Mesenchymal stem cell (in vitro differentiated cells and primary cell): ENCODE measurements at regions not wholly inside any gene's neighbourhood (a gene's known extent, or its start where the extent isn't known, plus 50 kb on each side); places are given as distances from the start of the nearest gene placed in this dataset.

Source experiments
- DNase-seq: peaks from one replicate; pipeline ENCODE4 v3.0.0-alpha.2; 2013
- H2AFZ ChIP-seq: one replicate; pipeline ENCODE4 v1.6.1; 2013; ENCODE audit warnings: low read depth, mild to moderate bottlenecking, control low read depth, inconsistent platforms, low read length, moderate library complexity
- H2AK5ac ChIP-seq: 2 replicates; pipeline ENCODE4 v1.6.1; 2013; ENCODE audit warnings: low read length, moderate library complexity, mild to moderate bottlenecking, inconsistent platforms; ENCODE audit not compliant: severe bottlenecking
- H2BK120ac ChIP-seq: one replicate; pipeline ENCODE4 v1.6.1; 2013; ENCODE audit warnings: low read depth, mild to moderate bottlenecking, inconsistent platforms, low read length, moderate library complexity
- H2BK12ac ChIP-seq, 2 experiments: one replicate each; pipeline ENCODE4 v1.6.1; 2013; ENCODE audit warnings: inconsistent platforms in 2 of 2, low read length in 2 of 2, mild to moderate bottlenecking in 2 of 2, moderate library complexity in 2 of 2, control low read depth in 1 of 2
- H2BK15ac ChIP-seq: one replicate; pipeline ENCODE4 v1.6.1; 2013; ENCODE audit warnings: mild to moderate bottlenecking, low read depth, inconsistent platforms; ENCODE audit not compliant: poor library complexity, severe bottlenecking
- H2BK5ac ChIP-seq: 2 replicates; pipeline ENCODE4 v1.6.1; 2013; ENCODE audit warnings: low read depth, mild to moderate bottlenecking, low read length, control low read depth, inconsistent platforms; ENCODE audit not compliant: poor library complexity, severe bottlenecking
- H3K14ac ChIP-seq, 2 experiments: one replicate each; pipeline ENCODE4 v1.6.1; 2013; ENCODE audit warnings: inconsistent platforms in 2 of 2, low read length in 2 of 2, control low read depth in 1 of 2, mild to moderate bottlenecking in 1 of 2, moderate library complexity in 1 of 2
- H3K18ac ChIP-seq, 2 experiments: one replicate each; pipeline ENCODE4 v1.6.1; 2013; ENCODE audit warnings: inconsistent platforms in 2 of 2, low read length in 2 of 2, control low read depth in 1 of 2, low read depth in 1 of 2, mild to moderate bottlenecking in 1 of 2
- H3K23ac ChIP-seq, 2 experiments: one replicate each; pipeline ENCODE4 v1.6.1; 2013; ENCODE audit warnings: inconsistent platforms in 2 of 2, low read length in 2 of 2, mild to moderate bottlenecking in 2 of 2, moderate library complexity in 2 of 2, control low read depth in 1 of 2
- H3K27ac ChIP-seq: 2 replicates; pipeline ENCODE4 v1.5.1; 2013; ENCODE audit warnings: mild to moderate bottlenecking, moderate library complexity, low read length, control low read depth, inconsistent platforms; ENCODE audit not compliant: poor library complexity, severe bottlenecking
- H3K27me3 ChIP-seq, 2 experiments: 2 replicates each; pipeline versions ENCODE4 v1.6.1 to v1.7.0; 2013; ENCODE audit warnings: low read length in 2 of 2, mild to moderate bottlenecking in 2 of 2, moderate library complexity in 2 of 2, control low read depth in 1 of 2, inconsistent platforms in 1 of 2; ENCODE audit not compliant: control insufficient read depth in 1 of 2, insufficient read depth in 1 of 2
- H3K36me3 ChIP-seq, 2 experiments: 2 replicates each; pipeline versions ENCODE4 v1.6.1 to v1.7.0; 2013; ENCODE audit warnings: low read length in 2 of 2, control low read depth in 1 of 2, inconsistent platforms in 1 of 2, low read depth in 1 of 2, mild to moderate bottlenecking in 1 of 2; ENCODE audit not compliant: insufficient read depth in 2 of 2, control insufficient read depth in 1 of 2
- H3K4ac ChIP-seq, 2 experiments: one replicate each; pipeline ENCODE4 v1.6.1; 2013; ENCODE audit warnings: inconsistent platforms in 2 of 2, low read length in 2 of 2, mild to moderate bottlenecking in 2 of 2, moderate library complexity in 2 of 2, control low read depth in 1 of 2, low read depth in 1 of 2
- H3K4me1 ChIP-seq: 2 replicates; pipeline ENCODE4 v1.6.1; 2013; ENCODE audit warnings: low read depth, low read length, control low read depth; ENCODE audit not compliant: control insufficient read depth, insufficient read depth
- H3K4me2 ChIP-seq: 2 replicates; pipeline ENCODE4 v1.6.1; 2013; ENCODE audit warnings: low read length, mild to moderate bottlenecking, inconsistent platforms; ENCODE audit not compliant: poor library complexity, severe bottlenecking
- H3K4me3 ChIP-seq, 2 experiments: 2 replicates each; pipeline versions ENCODE4 v1.5.1 to v1.7.0; 2013; ENCODE audit warnings: low read length in 2 of 2, mild to moderate bottlenecking in 2 of 2, control low read depth in 1 of 2, low read depth in 1 of 2; ENCODE audit not compliant: insufficient read depth in 1 of 2
- H3K79me1 ChIP-seq: replicated peaks from 2 replicates; pipeline ENCODE4 v1.6.1; 2013; ENCODE audit warnings: mild to moderate bottlenecking, control low read depth, low read length, inconsistent platforms; ENCODE audit not compliant: poor library complexity, severe bottlenecking
- H3K9ac ChIP-seq: 2 replicates; pipeline ENCODE4 v1.7.0; 2013; ENCODE audit warnings: mild to moderate bottlenecking, low read length, moderate library complexity
- H3K9me3 ChIP-seq: 2 replicates; pipeline ENCODE4 v1.7.0; 2013; ENCODE audit warnings: mild to moderate bottlenecking, low read length; ENCODE audit not compliant: control insufficient read depth
- H4K8ac ChIP-seq: one replicate; pipeline ENCODE4 v1.6.1; 2013; ENCODE audit warnings: inconsistent platforms, mild to moderate bottlenecking, low read length, moderate library complexity
- H4K91ac ChIP-seq: one replicate; pipeline ENCODE4 v1.6.1; 2013; ENCODE audit warnings: mild to moderate bottlenecking, low read length, inconsistent platforms
- WGBS: methylation state at CpG from one replicate; pipeline ENCODE4 v1.1.7; 2013; ENCODE audit warnings: mixed read lengths; 5-methylcytosine and 5-hydroxymethylcytosine counted together

- WGBS, result 46% methylated on average over 7 of the region's 7 CpGs
- no peak overlapping the region for H3K4me3 ChIP-seq
- no peak overlapping the region for H2BK5ac ChIP-seq
- no peak overlapping the region for H2BK120ac ChIP-seq
- H2BK15ac ChIP-seq, result no peak overlapping the region
- H3K14ac ChIP-seq, result no peak overlapping the region
- no peak overlapping the region for H3K27ac ChIP-seq
- DNase-seq, result peak; percentile 16
- no peaks in the 10 kb centered on the region for H3K79me1 ChIP-seq
- H3K4me2 ChIP-seq, result no peak overlapping the region
- no peak overlapping the region for H2BK12ac ChIP-seq
- H3K18ac ChIP-seq, result no peak overlapping the region
- no peaks in the 10 kb centered on the region for H3K9me3 ChIP-seq
- H2AFZ ChIP-seq, result no peak overlapping the region
- no peak overlapping the region for H3K4ac ChIP-seq
- H3K36me3 ChIP-seq, result no peaks in the 10 kb centered on the region
- no peak overlapping the region for H3K9ac ChIP-seq
- no peak overlapping the region for H2AK5ac ChIP-seq
- no peak overlapping the region for H4K8ac ChIP-seq
- no peaks in the 10 kb centered on the region for H3K4me1 ChIP-seq
- H3K27me3 ChIP-seq, result peaks cover 0 to 39% of the 10 kb centered on the region in 2 experiments
- no peak overlapping the region for H4K91ac ChIP-seq
- no peak overlapping the region for H3K23ac ChIP-seq
Measured at GRCh38 chr14:65961004-65961403, 525.2 kb upstream of the CCDC196 start.

- Histone ChIP-seq H3K4me3 (no peak overlapping the region), H2BK120ac (no peak overlapping the region), H3K9me3 (no peaks in the 10 kb centered on the region)
Measured at GRCh38 chr14:65962952-65963351, 523.2 kb upstream of the CCDC196 start.

GRCh38 chr14:65964366-65964765, 521.8 kb upstream of the CCDC196 start:
- H2AFZ ChIP-seq, result no peak overlapping the region
- no peak overlapping the region for H2BK12ac ChIP-seq
- no peak overlapping the region for H3K14ac ChIP-seq
- WGBS, result 80% methylated on average over 1 of the region's 2 CpGs
- no peak overlapping the region for H2BK5ac ChIP-seq
- no peak overlapping the region for H3K9ac ChIP-seq
- H3K9me3 ChIP-seq, result no peaks in the 10 kb centered on the region
- no peaks in the 10 kb centered on the region for H3K4me1 ChIP-seq
- no peak overlapping the region for H2BK15ac ChIP-seq
- no peak overlapping the region for H2BK120ac ChIP-seq
- H2AK5ac ChIP-seq, result no peak overlapping the region
- DNase-seq, result no peak
- H3K4me2 ChIP-seq, result no peak overlapping the region
- H3K79me1 ChIP-seq, result no peaks in the 10 kb centered on the region
- no peak overlapping the region for H3K27ac ChIP-seq
- no peaks in the 10 kb centered on the region for H3K36me3 ChIP-seq
- no peak overlapping the region for H3K4me3 ChIP-seq
- H4K91ac ChIP-seq, result no peak overlapping the region
- no peak overlapping the region for H4K8ac ChIP-seq
- H3K23ac ChIP-seq, result no peak overlapping the region
- no peak overlapping the region for H3K18ac ChIP-seq
- H3K27me3 ChIP-seq, result peaks cover 0 to 64% of the 10 kb centered on the region in 2 experiments
- no peak overlapping the region for H3K4ac ChIP-seq

More at GRCh38 chr14:65962952-65963351, 523.2 kb upstream of the CCDC196 start:
- no peak overlapping the region for H3K14ac ChIP-seq
- H3K18ac ChIP-seq, result no peak overlapping the region
- H3K4ac ChIP-seq, result no peak overlapping the region
- no peak overlapping the region for H4K8ac ChIP-seq
- no peak overlapping the region for H2AK5ac ChIP-seq
- no peak overlapping the region for H3K27ac ChIP-seq
- H2BK12ac ChIP-seq, result no peak overlapping the region
- H3K27me3 ChIP-seq, result peaks cover 0 to 51% of the 10 kb centered on the region in 2 experiments
- H3K79me1 ChIP-seq, result no peaks in the 10 kb centered on the region
- H3K9ac ChIP-seq, result no peak overlapping the region
- H3K23ac ChIP-seq, result no peak overlapping the region
- DNase-seq, result no peak
- no peaks in the 10 kb centered on the region for H3K4me1 ChIP-seq
- H2AFZ ChIP-seq, result no peak overlapping the region
- H3K4me2 ChIP-seq, result no peak overlapping the region
- H4K91ac ChIP-seq, result no peak overlapping the region
- H2BK15ac ChIP-seq, result no peak overlapping the region
- H2BK5ac ChIP-seq, result no peak overlapping the region
- no peaks in the 10 kb centered on the region for H3K36me3 ChIP-seq
- WGBS, result 51% methylated on average over 3 of the region's 3 CpGs

GRCh38 chr14:65966188-65966587, 520.0 kb upstream of the CCDC196 start:
- no peak overlapping the region for H2BK12ac ChIP-seq
- no peak overlapping the region for H3K9ac ChIP-seq
- H4K8ac ChIP-seq, result no peak overlapping the region
- H3K4me2 ChIP-seq, result no peak overlapping the region
- H3K27me3 ChIP-seq, result peaks cover 0 to 56% of the 10 kb centered on the region in 2 experiments
- no peaks in the 10 kb centered on the region for H3K4me1 ChIP-seq
- no peak overlapping the region for H2BK5ac ChIP-seq
- H3K18ac ChIP-seq, result no peak overlapping the region
- no peaks in the 10 kb centered on the region for H3K9me3 ChIP-seq
- no peaks in the 10 kb centered on the region for H3K36me3 ChIP-seq
- no peak for DNase-seq
- no peak overlapping the region for H2BK120ac ChIP-seq
- no peak overlapping the region for H3K23ac ChIP-seq
- H4K91ac ChIP-seq, result no peak overlapping the region
- no peak overlapping the region for H2AFZ ChIP-seq
- H2BK15ac ChIP-seq, result no peak overlapping the region
- no peak overlapping the region for H2AK5ac ChIP-seq
- no peak overlapping the region for H3K4ac ChIP-seq
- H3K14ac ChIP-seq, result no peak overlapping the region
- no peaks in the 10 kb centered on the region for H3K79me1 ChIP-seq
- H3K4me3 ChIP-seq, result no peak overlapping the region
- 81% methylated on average over 2 of the region's 2 CpGs for WGBS
- no peak overlapping the region for H3K27ac ChIP-seq
